AG10803 (cell line): ENCODE measurements at regions not wholly inside any gene's neighbourhood (a gene's known extent, or its start where the extent isn't known, plus 50 kb on each side); places are given as distances from the start of the nearest gene placed in this dataset.

Experiments
- DNase-seq: peaks from one replicate; pipeline ENCODE4 v3.0.0; 2010; ENCODE audit warnings: low read depth
- H3K4me3 ChIP-seq: 2 replicates; pipeline ENCODE4 v1.5.1; 2011; ENCODE audit warnings: mild to moderate bottlenecking, low read length, control low read depth
- CTCF ChIP-seq: conservative IDR thresholded peaks from 2 replicates; pipeline ENCODE4 v1.5.1; 2011; ENCODE audit warnings: mild to moderate bottlenecking, low read length, control low read depth, inconsistent platforms

GRCh38 chr17:73785958-73786743 is 141.9 kb upstream of the SDK2 start:
- TF ChIP-seq CTCF = no peak
- no peak for DNase-seq

GRCh38 chr17:73787076-73788059 is 143.1 kb upstream of the SDK2 start:
- no peak overlapping the region for H3K4me3 ChIP-seq
- DNase-seq = no peak
- TF ChIP-seq CTCF = no peak

More at GRCh38 chr17:73785958-73786743, 141.9 kb upstream of the SDK2 start:
- no peak overlapping the region for H3K4me3 ChIP-seq

GRCh38 chr17:73788111-73788510 is 143.9 kb upstream of the SDK2 start:
- no peak overlapping the region for H3K4me3 ChIP-seq
- TF ChIP-seq CTCF = no peak
- no peak for DNase-seq

- H3K4me3 ChIP-seq = no peak overlapping the region
- no peak for DNase-seq
- TF ChIP-seq CTCF = no peak
These were observed 146.9 kb upstream of the SDK2 start for GRCh38 chr17:73791121-73791520.

- TF ChIP-seq CTCF = no peak
- H3K4me3 ChIP-seq = no peak overlapping the region
- DNase-seq = no peak
These were observed 147.4 kb upstream of the SDK2 start for GRCh38 chr17:73791631-73792030.

- TF ChIP-seq CTCF = no peak
- no peak for DNase-seq
- H3K4me3 ChIP-seq = no peak overlapping the region
These were observed 148.7 kb upstream of the SDK2 start for GRCh38 chr17:73792994-73793393.
